ENCODE measurements at regions not wholly inside any gene's neighbourhood (a gene's known extent, or its start where the extent isn't known, plus 50 kb on each side); places are given as distances from the start of the nearest gene placed in this dataset.
"Not testable (repeated sequence)": the region's sequence is repeated elsewhere in the genome, so short reads cannot be mapped to it uniquely, and the experiment has no call there.

DNA sequence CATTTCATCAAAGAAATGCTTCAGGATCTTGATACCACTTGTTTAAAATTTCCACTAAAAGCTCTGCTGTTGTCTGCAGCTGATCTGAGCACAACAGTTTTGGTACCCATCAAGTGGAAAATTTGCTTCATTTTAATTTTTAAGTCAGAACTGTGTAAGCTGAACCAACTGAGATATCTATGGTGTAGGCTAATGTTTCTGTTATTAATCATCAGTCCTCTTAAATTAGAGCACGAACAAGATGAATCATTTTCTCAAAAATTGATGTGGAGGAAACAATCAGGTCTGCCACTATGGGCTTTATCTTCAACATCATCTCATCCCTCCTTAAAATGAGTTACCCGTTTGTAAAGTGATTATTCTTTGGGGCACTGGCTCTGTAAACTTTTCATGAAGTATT is 221.5 kb upstream of the NBEA start:
- Histone ChIP-seq H3K36me3 (ENCODE audit: control insufficient read depth, insufficient read depth, low read length) (no peaks in the 10 kb centered on the region), H3K4me1 (ENCODE audit: control insufficient read depth, insufficient read depth, low read length) (no peaks in the 10 kb centered on the region), H3K9me3 (ENCODE audit: control insufficient read depth, insufficient read depth, low read length) (no peaks in the 10 kb centered on the region), H3K9ac (ENCODE audit: low read depth, low read length) (no peak overlapping the region), H3K4me3 (ENCODE audit: low read depth, low read length) (no peak overlapping the region), H3K27me3 (ENCODE audit: control insufficient read depth, insufficient read depth, low read length) (no peaks in the 10 kb centered on the region)

GRCh38 chr13:34721631-34722595 is 220.2 kb upstream of the NBEA start:
- no peaks in the 10 kb centered on the region for H3K27me3 ChIP-seq (ENCODE audit: control insufficient read depth, insufficient read depth, low read length)
- no peaks in the 10 kb centered on the region for H3K9me3 ChIP-seq (ENCODE audit: control insufficient read depth, insufficient read depth, low read length)
- H3K9ac ChIP-seq (ENCODE audit: low read depth, low read length): no peak overlapping the region
- no peaks in the 10 kb centered on the region for H3K4me1 ChIP-seq (ENCODE audit: control insufficient read depth, insufficient read depth, low read length)
- H3K4me3 ChIP-seq (ENCODE audit: low read depth, low read length): no peak overlapping the region
- H3K36me3 ChIP-seq (ENCODE audit: control insufficient read depth, insufficient read depth, low read length): no peaks in the 10 kb centered on the region

- Histone ChIP-seq H3K27me3 (ENCODE audit: control insufficient read depth, insufficient read depth, low read length) (no peaks in the 10 kb centered on the region), H3K36me3 (ENCODE audit: control insufficient read depth, insufficient read depth, low read length) (no peaks in the 10 kb centered on the region), H3K4me1 (ENCODE audit: control insufficient read depth, insufficient read depth, low read length) (no peaks in the 10 kb centered on the region), H3K4me3 (ENCODE audit: low read depth, low read length) (no peak overlapping the region), H3K9ac (ENCODE audit: low read depth, low read length) (no peak overlapping the region), H3K9me3 (ENCODE audit: control insufficient read depth, insufficient read depth, low read length) (no peaks in the 10 kb centered on the region)
These were observed 219.1 kb upstream of the NBEA start for GRCh38 chr13:34722922-34723321.

- Histone ChIP-seq H3K4me1 (ENCODE audit: control insufficient read depth, insufficient read depth, low read length) (no peaks in the 10 kb centered on the region), H3K9me3 (ENCODE audit: control insufficient read depth, insufficient read depth, low read length) (no peaks in the 10 kb centered on the region)
These were observed 211.1 kb upstream of the NBEA start for GRCh38 chr13:34730961-34731360.

DNA sequence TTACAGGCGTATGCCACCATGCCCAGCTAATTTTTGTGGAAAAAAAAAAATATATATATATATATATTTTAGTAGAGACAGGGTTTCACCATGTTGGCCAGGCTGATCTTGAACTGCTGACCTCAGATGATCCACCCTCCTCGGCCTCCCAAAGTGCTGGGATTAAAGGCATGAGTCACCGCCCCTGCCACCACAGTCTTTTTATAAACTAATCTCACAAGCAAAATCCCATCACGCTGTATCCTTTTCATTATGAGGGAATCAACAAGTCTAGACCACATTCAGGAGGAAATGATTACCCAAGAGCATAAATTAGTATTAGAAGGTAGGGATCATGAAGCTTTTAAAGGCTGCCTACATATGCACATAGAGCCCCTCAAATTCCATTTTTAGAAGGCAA is 210.6 kb upstream of the NBEA start:
- no peaks in the 10 kb centered on the region for H3K9me3 ChIP-seq (ENCODE audit: control insufficient read depth, insufficient read depth, low read length)
- H3K36me3 ChIP-seq (ENCODE audit: control insufficient read depth, insufficient read depth, low read length): no peaks in the 10 kb centered on the region
- no peak overlapping the region for H3K9ac ChIP-seq (ENCODE audit: low read depth, low read length)
- H3K27me3 ChIP-seq (ENCODE audit: control insufficient read depth, insufficient read depth, low read length): no peaks in the 10 kb centered on the region
- no peaks in the 10 kb centered on the region for H3K4me1 ChIP-seq (ENCODE audit: control insufficient read depth, insufficient read depth, low read length)
- no peak overlapping the region for H3K4me3 ChIP-seq (ENCODE audit: low read depth, low read length)

More at GRCh38 chr13:34730961-34731360, 211.1 kb upstream of the NBEA start:
- Histone ChIP-seq H3K27me3 (ENCODE audit: control insufficient read depth, insufficient read depth, low read length) (no peaks in the 10 kb centered on the region), H3K4me3 (ENCODE audit: low read depth, low read length) (no peak overlapping the region), H3K36me3 (ENCODE audit: control insufficient read depth, insufficient read depth, low read length) (no peaks in the 10 kb centered on the region), H3K9ac (ENCODE audit: low read depth, low read length) (no peak overlapping the region)

DNA sequence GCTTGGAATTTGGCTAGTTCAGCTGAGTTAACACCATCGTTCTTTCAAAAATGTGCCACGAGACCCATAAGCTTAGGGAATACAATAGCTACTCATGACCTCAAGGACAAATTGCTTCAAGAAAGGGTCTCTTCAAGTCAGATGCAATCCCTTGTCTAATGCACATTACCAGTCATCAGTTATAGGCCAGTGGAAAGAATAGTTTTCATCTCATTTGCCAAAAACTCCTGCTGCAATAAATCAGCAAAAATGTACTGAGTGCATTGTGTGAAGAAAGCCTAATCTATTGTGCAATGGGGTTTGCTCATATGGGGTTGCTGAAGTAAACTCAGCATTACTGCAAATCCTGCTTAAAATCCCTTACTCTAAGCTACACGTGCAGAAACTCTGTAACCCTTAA is 208.3 kb upstream of the NBEA start:
- Histone ChIP-seq H3K9me3 (ENCODE audit: control insufficient read depth, insufficient read depth, low read length) (no peaks in the 10 kb centered on the region), H3K27me3 (ENCODE audit: control insufficient read depth, insufficient read depth, low read length) (no peaks in the 10 kb centered on the region), H3K4me1 (ENCODE audit: control insufficient read depth, insufficient read depth, low read length) (no peaks in the 10 kb centered on the region), H3K4me3 (ENCODE audit: low read depth, low read length) (no peak overlapping the region), H3K9ac (ENCODE audit: low read depth, low read length) (no peak overlapping the region), H3K36me3 (ENCODE audit: control insufficient read depth, insufficient read depth, low read length) (no peaks in the 10 kb centered on the region)

DNA sequence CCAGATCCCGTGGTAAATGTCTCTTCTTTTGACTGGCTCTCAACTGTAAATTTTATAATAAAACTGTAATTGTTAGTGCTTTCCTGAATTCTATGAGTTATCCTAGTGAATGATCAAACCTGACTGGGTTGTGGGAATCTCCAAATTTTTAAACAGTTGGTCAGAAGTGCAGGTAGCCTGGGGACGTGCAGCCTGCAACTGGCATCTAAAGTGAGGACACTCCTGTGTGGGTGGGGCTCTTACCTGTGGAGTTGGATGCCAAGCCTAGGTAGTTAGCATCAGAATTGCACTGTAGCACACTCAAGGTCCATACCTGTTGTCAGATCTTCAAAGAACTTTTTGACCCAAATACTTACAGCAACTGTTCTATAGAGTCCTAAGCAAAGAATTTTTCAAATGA is 207.1 kb upstream of the NBEA start:
- Histone ChIP-seq H3K27me3 (ENCODE audit: control insufficient read depth, insufficient read depth, low read length) (no peaks in the 10 kb centered on the region), H3K9ac (ENCODE audit: low read depth, low read length) (no peak overlapping the region), H3K4me3 (ENCODE audit: low read depth, low read length) (no peak overlapping the region), H3K4me1 (ENCODE audit: control insufficient read depth, insufficient read depth, low read length) (no peaks in the 10 kb centered on the region), H3K36me3 (ENCODE audit: control insufficient read depth, insufficient read depth, low read length) (no peaks in the 10 kb centered on the region), H3K9me3 (ENCODE audit: control insufficient read depth, insufficient read depth, low read length) (no peaks in the 10 kb centered on the region)

DNA sequence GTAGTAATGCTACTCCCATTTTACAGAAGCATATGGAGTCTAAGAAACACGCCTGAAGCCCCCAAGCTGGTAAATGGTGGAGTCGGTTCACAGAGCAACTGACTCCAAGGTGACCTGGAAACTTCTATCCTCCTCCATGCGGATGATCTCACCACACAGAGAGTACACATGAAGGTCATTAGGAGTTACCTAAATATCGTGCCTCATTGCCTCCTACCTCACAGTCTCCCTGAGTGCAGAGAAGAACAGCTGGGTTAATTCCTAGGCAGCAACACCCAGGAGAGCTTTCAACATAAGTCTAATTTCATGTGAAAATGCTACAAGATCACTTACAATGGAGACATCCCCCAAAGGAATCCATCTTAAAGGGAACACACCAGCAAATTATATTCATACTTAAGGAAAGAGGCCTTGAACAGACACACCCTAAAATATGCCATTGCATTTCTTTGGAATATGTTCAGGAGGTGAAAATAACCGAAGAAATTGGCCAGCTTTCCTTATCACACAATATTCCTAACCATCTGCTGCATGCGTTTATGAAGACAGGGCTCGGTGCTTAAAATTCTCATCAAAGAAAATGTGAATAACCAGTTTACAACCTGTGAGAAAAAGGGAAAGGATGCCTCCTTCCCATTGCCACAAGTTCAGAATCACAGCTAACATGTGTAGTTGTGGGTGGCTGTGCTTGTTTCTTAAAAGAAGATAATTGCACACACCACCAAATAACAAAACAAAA is 203.6 kb upstream of the NBEA start:
- H3K36me3 ChIP-seq (ENCODE audit: control insufficient read depth, insufficient read depth, low read length): no peaks in the 10 kb centered on the region
- H3K4me1 ChIP-seq (ENCODE audit: control insufficient read depth, insufficient read depth, low read length): no peaks in the 10 kb centered on the region
- no peaks in the 10 kb centered on the region for H3K9me3 ChIP-seq (ENCODE audit: control insufficient read depth, insufficient read depth, low read length)
- H3K27me3 ChIP-seq (ENCODE audit: control insufficient read depth, insufficient read depth, low read length): no peaks in the 10 kb centered on the region
- H3K4me3 ChIP-seq (ENCODE audit: low read depth, low read length): no peak overlapping the region
- H3K9ac ChIP-seq (ENCODE audit: low read depth, low read length): no peak overlapping the region

- H3K27me3 ChIP-seq (ENCODE audit: control insufficient read depth, insufficient read depth, low read length); H3K4me3 ChIP-seq (ENCODE audit: low read depth, low read length); H3K9me3 ChIP-seq (ENCODE audit: control insufficient read depth, insufficient read depth, low read length); H3K36me3 ChIP-seq (ENCODE audit: control insufficient read depth, insufficient read depth, low read length); H3K9ac ChIP-seq (ENCODE audit: low read depth, low read length); H3K4me1 ChIP-seq (ENCODE audit: control insufficient read depth, insufficient read depth, low read length): not testable (repeated sequence)
These were observed 195.0 kb upstream of the NBEA start for GRCh38 chr13:34747056-34747455.

DNA sequence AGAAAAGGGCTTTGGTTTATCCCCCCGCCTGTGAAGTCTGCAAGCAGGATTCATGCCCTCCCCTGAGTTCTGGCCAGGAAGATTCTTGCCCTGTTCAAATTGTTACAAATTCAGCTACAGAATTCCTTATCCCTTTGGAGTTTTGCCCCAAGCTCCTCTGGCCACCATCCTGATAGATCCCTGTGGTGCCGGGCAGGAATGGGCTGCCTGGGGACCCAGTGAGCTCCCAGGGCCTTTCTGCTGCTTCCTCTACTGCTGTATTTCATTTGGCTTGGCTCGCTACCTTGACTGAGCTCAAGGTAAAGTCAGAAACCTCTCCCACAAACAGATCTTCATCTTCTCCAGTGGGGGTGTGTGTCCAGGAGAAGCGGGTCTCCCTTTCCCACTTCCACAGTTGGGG is 194.6 kb upstream of the NBEA start:
- Histone ChIP-seq H3K9me3 (ENCODE audit: control insufficient read depth, insufficient read depth, low read length) (no peaks in the 10 kb centered on the region), H3K4me3 (ENCODE audit: low read depth, low read length) (no peak overlapping the region), H3K36me3 (ENCODE audit: control insufficient read depth, insufficient read depth, low read length) (no peaks in the 10 kb centered on the region), H3K27me3 (ENCODE audit: control insufficient read depth, insufficient read depth, low read length) (no peaks in the 10 kb centered on the region), H3K4me1 (ENCODE audit: control insufficient read depth, insufficient read depth, low read length) (peaks cover 6% of the 10 kb centered on the region), H3K9ac (ENCODE audit: low read depth, low read length) (no peak overlapping the region)

DNA sequence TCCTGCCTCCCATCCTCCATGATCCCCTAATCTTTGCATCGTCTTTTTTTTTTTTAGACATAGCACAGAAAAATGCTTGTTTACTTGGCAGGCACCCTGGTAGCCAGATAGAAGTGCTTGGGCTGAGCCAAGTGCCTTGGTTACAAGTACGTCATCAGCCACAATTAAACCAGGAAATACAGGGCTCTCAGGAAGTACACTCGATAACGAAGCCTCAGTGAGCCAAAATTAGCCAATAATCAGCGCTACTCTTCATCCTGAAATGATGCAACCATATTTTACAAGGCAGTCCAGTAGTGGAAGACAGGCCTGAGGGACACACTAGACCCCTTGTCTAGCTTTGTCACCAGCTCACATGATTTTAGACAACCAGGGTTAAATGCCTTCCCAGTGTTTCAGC is 194.0 kb upstream of the NBEA start:
- no peak overlapping the region for H3K4me3 ChIP-seq (ENCODE audit: low read depth, low read length)
- no peaks in the 10 kb centered on the region for H3K27me3 ChIP-seq (ENCODE audit: control insufficient read depth, insufficient read depth, low read length)
- no peaks in the 10 kb centered on the region for H3K36me3 ChIP-seq (ENCODE audit: control insufficient read depth, insufficient read depth, low read length)
- H3K9ac ChIP-seq (ENCODE audit: low read depth, low read length): no peak overlapping the region
- no peaks in the 10 kb centered on the region for H3K9me3 ChIP-seq (ENCODE audit: control insufficient read depth, insufficient read depth, low read length)
- H3K4me1 ChIP-seq (ENCODE audit: control insufficient read depth, insufficient read depth, low read length): peaks cover 6% of the 10 kb centered on the region

- Histone ChIP-seq H3K9ac (ENCODE audit: low read depth, low read length) (no peak overlapping the region), H3K4me1 (ENCODE audit: control insufficient read depth, insufficient read depth, low read length) (peaks cover 6% of the 10 kb centered on the region), H3K36me3 (ENCODE audit: control insufficient read depth, insufficient read depth, low read length) (no peaks in the 10 kb centered on the region), H3K27me3 (ENCODE audit: control insufficient read depth, insufficient read depth, low read length) (no peaks in the 10 kb centered on the region), H3K4me3 (ENCODE audit: low read depth, low read length) (no peak overlapping the region), H3K9me3 (ENCODE audit: control insufficient read depth, insufficient read depth, low read length) (no peaks in the 10 kb centered on the region)
These were observed 193.5 kb upstream of the NBEA start for GRCh38 chr13:34748596-34748995.
